NCI-H1417 (cell line): ENCODE measurements at regions not wholly inside any gene's neighbourhood (a gene's known extent, or its start where the extent isn't known, plus 50 kb on each side); places are given as distances from the start of the nearest gene placed in this dataset.
"Not testable (repeated sequence)": the region's sequence is repeated elsewhere in the genome, so short reads cannot be mapped to it uniquely, and the experiment has no call there.

Experiments
- DNase-seq, 3 experiments: peaks; one replicate each; lab custom pipeline; 2025; lab: John Stamatoyannopoulos, UW

GRCh38 chr6:67879105-67879904 is 755.8 kb upstream of the ADGRB3 start:
- not testable (repeated sequence) for DNase-seq

GRCh38 chr6:67878216-67878615 is 756.9 kb upstream of the ADGRB3 start:
- DNase-seq = not testable (repeated sequence)

- DNase-seq = no peak
Measured at GRCh38 chr6:67877288-67877687, 757.8 kb upstream of the ADGRB3 start.

- DNase-seq = no peak
Measured at GRCh38 chr6:67875877-67876383, 759.2 kb upstream of the ADGRB3 start.

GRCh38 chr6:67870321-67870720 is 764.8 kb upstream of the ADGRB3 start:
- DNase-seq = no peak

GRCh38 chr6:67863346-67863745 is 771.7 kb upstream of the ADGRB3 start:
- DNase-seq = peak in 1 of 3 experiments; percentile 17

- DNase-seq = no peak
Measured at GRCh38 chr6:67854098-67854497, 781.0 kb upstream of the ADGRB3 start.

- no peak for DNase-seq
Measured at GRCh38 chr6:67839818-67840217, 795.3 kb upstream of the ADGRB3 start.

- no peak for DNase-seq
Measured at GRCh38 chr6:67825201-67825895, 809.7 kb upstream of the ADGRB3 start.

- DNase-seq = no peak
Measured at GRCh38 chr6:67818322-67818721, 816.8 kb upstream of the ADGRB3 start.

GRCh38 chr6:67815623-67816022 is 819.5 kb upstream of the ADGRB3 start:
- no peak for DNase-seq

- DNase-seq = no peak
Measured at GRCh38 chr6:67814262-67814661, 820.8 kb upstream of the ADGRB3 start.

GRCh38 chr6:67812693-67813092 is 822.4 kb upstream of the ADGRB3 start:
- DNase-seq = no peak

- no peak for DNase-seq
Measured at GRCh38 chr6:67812125-67812524, 823.0 kb upstream of the ADGRB3 start.

- DNase-seq = no peak
Measured at GRCh38 chr6:67811239-67812037, 823.6 kb upstream of the ADGRB3 start.

- not testable (repeated sequence) for DNase-seq
Measured at GRCh38 chr6:67804808-67805207, 830.3 kb upstream of the ADGRB3 start.

GRCh38 chr6:67802771-67803170 is 832.3 kb upstream of the ADGRB3 start:
- peak in 1 of 3 experiments; percentile 16 for DNase-seq

- DNase-seq = no peak
Measured at GRCh38 chr6:67792996-67793395, 842.1 kb upstream of the ADGRB3 start.

GRCh38 chr6:67790569-67790968 is 844.5 kb upstream of the ADGRB3 start:
- DNase-seq = no peak

GRCh38 chr6:67787119-67787518 is 848.0 kb upstream of the ADGRB3 start:
- not testable (repeated sequence) for DNase-seq

- DNase-seq = no peak
Measured at GRCh38 chr6:67779876-67780275, 855.2 kb upstream of the ADGRB3 start.

GRCh38 chr6:67775333-67775732 is 859.7 kb upstream of the ADGRB3 start:
- no peak for DNase-seq
